Stimulated activated CD8-positive, alpha-beta memory T cell treated with anti-CD3 and anti-CD28 coated beads, Interleukin-7, amount 100 ng/mL, for 24 hours (primary cell): ENCODE measurements at regions not wholly inside any gene's neighbourhood (a gene's known extent, or its start where the extent isn't known, plus 50 kb on each side); places are given as distances from the start of the nearest gene placed in this dataset.

Source experiments
- DNase-seq: peaks from one replicate; pipeline ENCODE4 v3.0.0-alpha.2; 2020; ENCODE audit warnings: low read depth

DNA sequence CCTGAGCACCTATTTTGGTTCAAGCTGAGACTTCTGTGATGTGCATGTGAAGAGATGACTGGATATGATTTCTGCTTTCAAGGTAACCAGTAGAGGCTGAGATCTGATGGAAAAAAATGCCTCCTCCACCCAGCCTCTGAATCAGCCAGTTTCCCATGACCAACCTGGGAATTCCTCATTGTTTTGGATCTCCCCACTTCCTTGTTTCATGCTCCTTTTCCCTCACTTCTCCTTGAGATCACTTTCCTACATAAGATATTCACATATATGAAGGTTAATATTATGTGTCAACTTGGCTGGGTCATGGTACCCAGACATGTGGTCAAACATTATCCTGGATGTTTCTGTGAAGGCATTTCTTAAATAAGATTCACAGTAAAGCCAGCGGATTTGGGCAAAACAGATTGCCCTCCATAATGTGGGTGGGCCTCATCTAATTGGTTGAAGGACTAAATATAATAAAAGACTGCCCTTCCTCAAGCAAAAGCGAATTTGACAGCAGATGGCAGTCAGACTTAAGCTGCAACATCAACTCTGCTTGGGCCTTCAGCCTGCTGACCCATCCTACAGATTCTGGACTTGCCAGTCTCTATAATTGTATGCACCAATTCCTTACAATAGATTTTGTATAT, 379.4 kb downstream of the TNS1 start:
- DNase-seq: no peak

GRCh38 chr2:217622205-217623060, 380.4 kb downstream of the TNS1 start:
- no peak for DNase-seq

DNA sequence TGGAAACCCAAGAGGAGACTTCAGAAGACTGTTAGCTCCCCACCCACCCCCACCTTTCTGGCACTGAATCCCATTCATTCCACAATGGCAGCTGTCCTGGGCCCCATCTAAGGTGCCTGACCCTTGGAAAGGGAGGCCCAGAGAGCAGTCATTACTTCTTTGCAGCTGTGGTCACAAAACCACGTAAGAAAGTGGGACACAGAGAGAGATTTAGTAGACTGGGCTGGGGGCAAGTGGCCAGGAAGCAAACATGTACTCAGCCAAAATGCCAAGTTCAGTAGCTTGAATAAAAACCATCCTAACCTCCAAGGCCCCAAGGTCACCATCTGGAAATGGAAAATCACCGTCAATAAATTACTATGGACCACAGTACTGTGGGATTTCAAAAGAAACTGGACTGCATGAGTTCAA, 381.4 kb downstream of the TNS1 start:
- DNase-seq: no peak

DNA sequence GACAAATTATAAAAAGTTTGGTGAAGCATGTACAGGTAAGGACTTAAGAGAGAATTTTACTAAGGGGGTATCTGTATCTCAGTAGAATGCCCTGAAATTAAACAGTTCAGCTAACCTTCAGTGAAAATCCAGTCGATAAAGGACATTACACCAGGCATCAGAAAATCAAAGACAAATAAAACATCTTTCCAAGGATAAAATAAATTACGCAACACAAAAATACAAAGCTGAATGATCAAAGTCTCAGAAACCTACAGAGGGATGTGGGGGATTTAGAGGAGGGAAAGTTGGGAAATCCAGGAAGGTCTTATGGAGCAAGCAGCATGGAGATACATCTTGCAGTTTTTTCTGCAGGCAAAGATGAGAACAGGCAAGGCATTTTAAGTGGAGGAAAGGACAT, 384.1 kb downstream of the TNS1 start:
- no peak for DNase-seq

DNA sequence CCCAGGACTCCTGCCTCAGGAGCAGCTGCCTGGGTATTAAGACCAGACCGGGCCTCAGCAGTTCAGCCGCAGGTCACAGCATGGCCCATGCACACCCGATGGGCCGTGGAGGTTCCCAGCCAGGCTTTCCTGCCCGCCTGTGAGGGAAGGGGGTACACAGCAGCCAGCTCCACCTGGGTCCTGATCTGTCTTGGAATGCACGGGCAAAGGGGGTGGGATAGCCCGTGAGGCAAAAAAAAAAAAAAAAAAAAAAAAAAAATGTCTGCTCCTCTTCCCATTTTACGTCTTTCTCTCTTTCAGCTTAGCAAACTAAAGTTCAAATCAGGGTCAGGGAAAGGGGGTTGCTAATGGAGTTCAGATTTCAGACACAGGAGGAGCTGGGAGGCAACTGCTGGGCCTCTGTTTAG, 385.2 kb downstream of the TNS1 start:
- no peak for DNase-seq

DNA sequence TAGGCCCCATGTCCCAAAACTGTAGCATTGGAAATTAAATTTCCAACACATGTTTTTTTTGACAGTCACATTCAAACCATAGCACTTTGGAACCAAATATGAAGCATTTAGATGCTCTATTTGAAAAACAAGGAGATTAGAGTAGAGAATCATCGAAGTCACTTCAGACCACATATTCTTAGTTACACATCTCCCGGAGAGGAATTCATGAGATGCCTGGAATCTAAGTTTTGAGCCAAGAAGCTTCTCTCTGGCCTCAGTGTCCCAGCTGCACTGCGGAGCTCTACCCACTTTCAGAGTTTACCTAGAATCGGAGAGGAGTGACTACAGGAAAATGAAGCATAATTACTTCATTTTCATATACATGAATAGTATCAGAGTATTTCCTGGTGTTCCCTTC, 385.9 kb downstream of the TNS1 start:
- DNase-seq: no peak

GRCh38 chr2:217615171-217615570, 387.6 kb downstream of the TNS1 start:
- no peak for DNase-seq

DNA sequence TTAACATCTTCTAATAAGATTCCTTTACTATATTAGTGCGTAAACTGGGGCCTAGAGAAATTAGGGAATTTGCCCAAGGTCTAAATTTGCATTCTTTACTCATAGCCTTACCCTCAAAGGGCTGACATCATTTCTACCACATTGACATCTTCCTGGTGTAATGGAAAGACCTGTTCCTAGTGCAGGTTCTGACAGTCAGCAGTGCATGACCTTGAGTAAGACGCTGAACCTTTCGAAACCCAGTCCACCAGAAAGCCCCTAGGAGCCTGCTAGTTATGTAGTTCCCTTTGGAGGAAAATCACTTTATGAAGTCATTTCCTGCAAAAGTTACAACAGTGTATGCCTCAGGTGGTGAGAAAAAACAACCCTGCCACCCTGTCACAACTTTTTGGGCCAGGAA, 388.3 kb downstream of the TNS1 start:
- DNase-seq: no peak

DNA sequence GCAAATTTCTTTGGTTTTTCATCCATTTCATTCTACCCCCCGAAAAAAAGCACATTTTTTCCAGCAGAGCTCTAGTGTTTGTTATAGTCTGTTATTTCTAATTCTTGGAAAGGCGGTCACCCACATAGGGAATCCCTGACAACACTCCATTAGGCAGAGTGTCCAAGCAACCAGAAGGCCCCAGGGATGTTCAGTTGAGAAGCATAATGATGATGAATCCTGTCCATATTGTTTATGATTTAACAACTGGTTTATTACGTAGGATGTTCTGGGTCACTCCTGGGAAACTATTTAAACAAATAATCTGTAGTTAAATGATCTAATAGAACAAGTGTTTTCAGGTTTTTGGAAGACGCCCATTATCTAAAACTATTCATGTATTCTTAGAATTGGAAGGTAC, 388.7 kb downstream of the TNS1 start:
- no peak for DNase-seq

GRCh38 chr2:217612920-217613319, 389.9 kb downstream of the TNS1 start:
- DNase-seq: no peak

GRCh38 chr2:217612211-217612610, 390.6 kb downstream of the TNS1 start:
- no peak for DNase-seq

- no peak for DNase-seq
These were observed 391.1 kb downstream of the TNS1 start for GRCh38 chr2:217611626-217612127.

DNA sequence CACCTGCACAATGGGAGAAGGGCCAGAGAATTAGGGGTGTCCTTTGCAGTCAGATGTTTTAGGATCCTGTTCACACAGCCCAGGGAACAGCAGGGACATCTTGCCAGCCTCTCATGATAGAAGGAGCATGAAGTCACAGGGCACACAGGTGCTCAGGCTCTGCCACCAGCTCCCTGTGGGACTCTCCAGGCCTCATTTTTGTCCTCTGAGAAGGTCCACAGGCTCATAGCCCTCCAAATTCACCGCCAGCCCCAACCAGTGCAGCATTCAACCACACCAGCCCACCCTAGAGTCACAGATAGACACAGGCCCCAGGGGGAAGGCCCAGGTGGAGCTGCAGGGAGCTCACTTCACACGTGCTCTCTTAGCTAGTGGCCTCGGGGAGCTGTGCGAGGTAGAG, 391.7 kb downstream of the TNS1 start:
- no peak for DNase-seq

GRCh38 chr2:217610401-217610814, 392.4 kb downstream of the TNS1 start:
- peak; percentile 7 for DNase-seq

- DNase-seq: no peak
These were observed 392.8 kb downstream of the TNS1 start for GRCh38 chr2:217609952-217610351.

DNA sequence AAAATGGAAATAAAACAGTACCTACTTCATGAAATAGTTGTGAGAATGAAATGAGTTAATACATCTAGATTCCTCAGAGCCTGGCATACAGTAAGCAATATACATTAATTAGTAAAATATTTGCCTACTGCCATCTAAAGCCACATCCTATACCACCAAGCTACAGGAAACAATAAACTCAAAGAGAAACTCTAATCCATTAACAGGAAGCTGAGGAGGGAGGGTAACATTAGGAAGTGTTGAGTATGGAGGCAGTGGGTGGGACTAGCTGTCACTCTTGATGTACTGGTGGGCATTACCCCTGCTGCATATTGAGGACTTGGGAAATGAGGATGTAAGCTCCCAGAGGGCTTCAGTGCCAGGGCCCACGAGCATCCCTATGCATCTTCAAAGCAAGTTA, 396.5 kb downstream of the TNS1 start:
- DNase-seq: no peak

DNA sequence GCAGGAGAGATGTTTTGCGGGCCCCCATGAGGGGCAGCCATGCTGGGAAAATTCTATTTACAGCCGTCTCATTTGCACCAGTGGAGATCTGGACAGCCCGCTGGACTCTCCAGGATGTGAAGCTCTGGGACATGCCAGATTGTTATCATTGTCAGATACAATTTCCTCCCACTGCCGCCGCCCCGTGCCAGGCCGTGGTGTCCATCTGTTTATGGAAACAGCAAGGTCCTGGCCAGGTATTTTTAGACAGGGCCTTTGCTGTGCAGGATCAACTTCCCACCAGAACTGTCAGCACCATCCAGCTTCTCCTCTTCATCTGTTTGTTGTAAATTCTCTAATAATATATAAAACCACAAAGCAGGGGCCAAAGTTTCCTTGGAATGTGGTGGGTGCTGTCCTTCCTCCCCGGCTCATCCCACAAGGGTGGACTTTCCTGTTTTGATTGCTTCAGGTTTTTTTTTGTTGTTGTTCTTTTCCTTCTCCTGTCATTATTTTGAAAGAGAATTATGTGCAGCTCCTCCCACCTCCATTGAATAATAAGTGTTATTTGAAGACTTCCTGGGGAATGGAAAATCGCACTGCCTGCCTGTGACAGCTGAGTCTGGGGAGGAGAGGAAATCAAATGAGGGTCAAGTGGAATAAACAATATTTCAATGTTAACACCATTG, 398.1 kb downstream of the TNS1 start:
- DNase-seq: no peak

DNA sequence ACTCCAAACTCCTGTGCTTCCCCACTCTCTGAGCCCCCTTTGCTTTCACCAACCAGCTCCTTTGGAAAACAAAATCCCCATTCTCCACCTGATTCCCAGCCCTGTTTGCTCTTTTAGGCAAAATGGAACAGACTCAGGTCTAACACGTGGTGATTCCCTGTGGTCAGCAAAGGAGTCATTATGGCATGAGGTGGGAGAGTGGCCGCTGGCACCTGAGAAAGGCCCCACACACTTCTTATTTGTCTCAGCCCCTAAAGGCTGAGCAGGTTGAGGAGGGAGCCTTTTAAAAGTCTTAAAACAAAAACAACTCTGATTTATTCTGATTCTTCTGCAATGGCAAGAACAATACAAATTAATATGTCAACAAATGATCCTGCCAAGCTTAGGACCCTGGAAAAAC, 401.2 kb downstream of the TNS1 start:
- no peak for DNase-seq

GRCh38 chr2:217599906-217600305, 402.9 kb downstream of the TNS1 start:
- DNase-seq: no peak

- DNase-seq: no peak
These were observed 405.1 kb downstream of the TNS1 start for GRCh38 chr2:217597681-217598080.

GRCh38 chr2:217597145-217597544, 405.6 kb downstream of the TNS1 start:
- no peak for DNase-seq

GRCh38 chr2:217593732-217594131, 409.1 kb downstream of the TNS1 start:
- DNase-seq: no peak

GRCh38 chr2:217588266-217588665, 414.5 kb downstream of the TNS1 start:
- DNase-seq: no peak
